Trophoblast cell (in vitro differentiated cells and primary cell): ENCODE measurements at regions not wholly inside any gene's neighbourhood (a gene's known extent, or its start where the extent isn't known, plus 50 kb on each side); places are given as distances from the start of the nearest gene placed in this dataset.

ENCODE experiments used
- DNase-seq, 2 donors: peaks; one replicate each; pipeline ENCODE4 v3.0.0-alpha.2; 2016
- H2AFZ ChIP-seq: 2 replicates; pipeline ENCODE4 v1.6.1; 2013; ENCODE audit warnings: low read length, moderate library complexity, mild to moderate bottlenecking; ENCODE audit not compliant: insufficient read depth, poor library complexity
- H2AK5ac ChIP-seq: 2 replicates; pipeline ENCODE4 v1.6.1; 2013; ENCODE audit warnings: mild to moderate bottlenecking, low read length
- H2BK120ac ChIP-seq: 2 replicates; pipeline ENCODE4 v1.6.1; 2013; ENCODE audit warnings: low read length, mild to moderate bottlenecking, moderate library complexity; ENCODE audit not compliant: insufficient read depth, poor library complexity
- H2BK12ac ChIP-seq: 2 replicates; pipeline ENCODE4 v1.6.1; 2013; ENCODE audit warnings: mild to moderate bottlenecking, low read length, moderate library complexity
- H2BK5ac ChIP-seq: 2 replicates; pipeline ENCODE4 v1.6.1; 2013; ENCODE audit warnings: low read length, low read depth, moderate library complexity, mild to moderate bottlenecking; ENCODE audit not compliant: poor library complexity
- H3K14ac ChIP-seq: 2 replicates; pipeline ENCODE4 v1.6.1; 2013; ENCODE audit warnings: mild to moderate bottlenecking, low read length
- H3K18ac ChIP-seq: 2 replicates; pipeline ENCODE4 v1.6.1; 2013; ENCODE audit warnings: mild to moderate bottlenecking, low read length
- H3K23ac ChIP-seq: 2 replicates; pipeline ENCODE4 v1.6.1; 2013; ENCODE audit warnings: low read length
- H3K27ac ChIP-seq: 2 replicates; pipeline ENCODE4 v1.5.1; 2013; ENCODE audit warnings: low read depth, mild to moderate bottlenecking, inconsistent platforms, low read length, moderate library complexity
- H3K27me3 ChIP-seq: 2 replicates; pipeline ENCODE4 v1.6.1; 2013; ENCODE audit warnings: inconsistent platforms, mild to moderate bottlenecking, low read length, moderate library complexity; ENCODE audit not compliant: insufficient read depth
- H3K36me3 ChIP-seq, 2 experiments: 1 replicate in 1 of 2; 2 replicates in 1 of 2; pipeline ENCODE4 v1.6.1; 2013; ENCODE audit warnings: low read length in 2 of 2, mild to moderate bottlenecking in 2 of 2, moderate library complexity in 1 of 2; ENCODE audit not compliant: insufficient read depth in 2 of 2, control insufficient read depth in 1 of 2
- H3K4ac ChIP-seq: 2 replicates; pipeline ENCODE4 v1.6.1; 2013; ENCODE audit warnings: low read depth, mild to moderate bottlenecking, low read length, moderate library complexity
- H3K4me1 ChIP-seq, 2 experiments: 1 replicate in 1 of 2; 2 replicates in 1 of 2; pipeline ENCODE4 v1.6.1; 2013; ENCODE audit warnings: low read length in 2 of 2, mild to moderate bottlenecking in 2 of 2, moderate library complexity in 1 of 2; ENCODE audit not compliant: insufficient read depth in 2 of 2, control insufficient read depth in 1 of 2
- H3K4me2 ChIP-seq: 2 replicates; pipeline ENCODE4 v1.6.1; 2013; ENCODE audit warnings: inconsistent platforms, mild to moderate bottlenecking, low read length, moderate library complexity
- H3K4me3 ChIP-seq: 2 replicates; pipeline ENCODE4 v1.5.1; 2013; ENCODE audit warnings: mild to moderate bottlenecking, low read depth, low read length, inconsistent platforms
- H3K79me1 ChIP-seq: one replicate; pipeline ENCODE4 v1.6.1; 2013; ENCODE audit warnings: low read length
- H3K79me2 ChIP-seq: 2 replicates; pipeline ENCODE4 v1.6.1; 2013; ENCODE audit warnings: low read length, mild to moderate bottlenecking; ENCODE audit not compliant: control insufficient read depth, insufficient read depth, poor library complexity
- H3K9ac ChIP-seq: 2 replicates; pipeline ENCODE4 v1.6.1; 2013; ENCODE audit warnings: mild to moderate bottlenecking, low read length
- H3K9me3 ChIP-seq: 2 replicates; pipeline ENCODE4 v1.6.1; 2013; ENCODE audit warnings: low read depth, mild to moderate bottlenecking, control low read depth, inconsistent platforms, low read length; ENCODE audit not compliant: insufficient read depth
- H4K12ac ChIP-seq: 2 replicates; pipeline ENCODE4 v1.6.1; 2013; ENCODE audit warnings: low read depth, mild to moderate bottlenecking, low read length, moderate library complexity
- H4K8ac ChIP-seq: 2 replicates; pipeline ENCODE4 v1.6.1; 2013; ENCODE audit warnings: low read depth, mild to moderate bottlenecking, low read length, moderate library complexity
- H4K91ac ChIP-seq: one replicate; pipeline ENCODE4 v1.6.1; 2013; ENCODE audit warnings: low read depth, mild to moderate bottlenecking, low read length, moderate library complexity
- WGBS: extraction: QIAGEN DNeasy Blood & Tissue Kit; methylation state at CpG from one replicate; pipeline ENCODE4 v1.1.7; 2013; ENCODE audit warnings: missing lambda C conversion rate; ENCODE audit not compliant: insufficient read length, insufficient coverage; ENCODE audit errors: extremely low coverage; 5-methylcytosine and 5-hydroxymethylcytosine counted together

DNA sequence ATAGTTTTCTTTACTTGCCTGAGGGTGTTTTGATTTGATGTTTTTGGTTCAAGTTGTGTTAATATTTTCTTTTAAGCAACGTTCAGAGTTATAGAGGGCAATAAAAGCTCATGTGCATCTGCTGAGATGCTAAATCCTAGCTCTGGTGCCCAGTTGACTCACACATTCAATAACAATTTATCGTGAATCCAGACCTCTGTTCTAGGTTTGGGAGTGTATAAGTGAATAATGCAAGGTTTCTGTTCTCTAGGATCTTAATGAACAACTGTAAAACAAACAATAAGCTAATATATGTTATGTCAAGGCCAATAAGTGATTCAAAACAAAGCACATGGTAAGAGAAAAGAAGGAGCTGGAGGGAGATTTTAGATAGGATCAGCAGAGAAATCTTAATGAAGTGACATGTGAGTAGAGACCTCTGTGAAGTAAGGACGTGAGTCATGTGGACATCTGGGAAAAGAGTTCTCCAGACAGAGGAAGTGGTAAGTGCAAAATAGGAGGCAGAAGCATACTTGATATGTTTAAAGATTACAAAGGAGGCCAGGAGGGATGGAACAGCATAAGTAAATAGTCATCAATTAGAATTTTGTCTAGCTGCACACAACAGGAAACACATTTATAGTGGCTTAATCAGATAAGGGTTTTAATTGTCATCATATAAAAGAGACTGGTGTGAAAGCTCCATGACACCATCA lies 278.5 kb upstream of the HTR2A start:
- H2BK12ac ChIP-seq = no peak overlapping the region

DNA sequence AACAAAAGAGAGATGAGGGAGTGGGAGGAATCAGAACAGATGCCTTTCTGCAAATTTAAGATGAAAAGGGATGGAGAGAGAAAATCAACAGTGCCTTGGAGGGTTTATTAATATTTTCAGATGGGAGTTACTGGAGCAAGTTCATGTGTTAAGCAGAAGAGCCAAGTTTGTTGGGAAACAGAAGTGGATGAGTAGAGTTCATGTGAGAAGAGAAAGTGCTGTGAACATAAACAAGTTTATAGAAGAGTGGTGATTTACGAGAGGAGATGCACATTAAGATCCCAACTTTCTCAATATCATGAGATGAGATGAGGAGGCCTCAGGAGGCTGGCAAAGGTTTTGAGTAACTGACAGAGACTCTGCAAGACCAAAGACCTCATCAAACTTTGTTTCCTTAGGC lies 274.1 kb upstream of the HTR2A start:
- H3K4me2 ChIP-seq = no peak overlapping the region
- H3K27ac ChIP-seq = no peak overlapping the region
- H3K18ac ChIP-seq = no peak overlapping the region
- no peak overlapping the region for H4K8ac ChIP-seq
- H3K14ac ChIP-seq = no peak overlapping the region
- no peaks in the 10 kb centered on the region for H3K4me1 ChIP-seq
- H2BK12ac ChIP-seq = no peak overlapping the region
- no peaks in the 10 kb centered on the region for H3K27me3 ChIP-seq
- WGBS = no CpG with 5 or more reads among the region's 1 CpG
- H3K79me1 ChIP-seq = no peaks in the 10 kb centered on the region
- H2BK120ac ChIP-seq = no peak overlapping the region
- H2AFZ ChIP-seq = no peak overlapping the region
- no peak for DNase-seq
- H3K4ac ChIP-seq = no peak overlapping the region
- no peak overlapping the region for H3K9ac ChIP-seq
- no peak overlapping the region for H2AK5ac ChIP-seq
- H3K79me2 ChIP-seq = no peaks in the 10 kb centered on the region
- no peak overlapping the region for H4K12ac ChIP-seq
- H4K91ac ChIP-seq = no peak overlapping the region
- no peaks in the 10 kb centered on the region for H3K9me3 ChIP-seq
- H3K4me3 ChIP-seq = no peak overlapping the region
- no peaks in the 10 kb centered on the region for H3K36me3 ChIP-seq
- no peak overlapping the region for H2BK5ac ChIP-seq
- H3K23ac ChIP-seq = no peak overlapping the region

More for the DNA sequence above, 278.5 kb upstream of the HTR2A start:
- Histone ChIP-seq H3K9ac (no peak overlapping the region), H4K12ac (no peak overlapping the region), H3K9me3 (no peaks in the 10 kb centered on the region), H3K4me3 (no peak overlapping the region), H3K36me3 (no peaks in the 10 kb centered on the region), H3K27me3 (no peaks in the 10 kb centered on the region), H3K18ac (no peak overlapping the region), H3K23ac (no peak overlapping the region), H3K79me1 (no peaks in the 10 kb centered on the region), H2BK5ac (no peak overlapping the region), H3K14ac (no peak overlapping the region), H2AK5ac (no peak overlapping the region), H3K27ac (no peak overlapping the region), H2AFZ (no peak overlapping the region), H2BK120ac (no peak overlapping the region), H3K4me2 (no peak overlapping the region), H3K4ac (no peak overlapping the region), H4K91ac (no peak overlapping the region), H3K4me1 (no peaks in the 10 kb centered on the region), H4K8ac (no peak overlapping the region), H3K79me2 (no peaks in the 10 kb centered on the region)
- no peak for DNase-seq
- WGBS = no CpG with 5 or more reads among the region's 3 CpGs

DNA sequence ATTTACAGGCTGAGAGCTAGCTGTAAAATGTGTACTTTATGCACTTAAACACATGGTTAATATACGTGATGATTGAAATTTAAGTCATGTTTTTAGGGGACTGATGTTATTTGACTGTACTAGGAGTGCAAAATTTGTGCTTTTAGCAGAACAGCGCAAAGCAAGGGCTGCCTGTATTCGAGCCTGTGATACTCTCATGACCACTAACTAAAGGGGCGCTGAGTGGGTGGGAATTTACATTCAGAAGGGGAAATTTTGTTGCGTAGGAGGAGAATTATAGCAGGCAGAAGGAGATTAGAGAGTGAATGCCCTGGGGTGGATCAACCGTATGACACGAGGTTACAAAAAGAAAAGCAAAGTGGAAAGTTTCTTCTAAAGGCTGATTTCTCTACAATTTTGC lies 271.8 kb upstream of the HTR2A start:
- no peaks in the 10 kb centered on the region for H3K9me3 ChIP-seq
- no peak overlapping the region for H3K23ac ChIP-seq
- no peak overlapping the region for H3K4me2 ChIP-seq
- no peak overlapping the region for H2BK120ac ChIP-seq
- H3K27ac ChIP-seq = no peak overlapping the region
- no peak overlapping the region for H4K91ac ChIP-seq
- no CpG with 5 or more reads among the region's 7 CpGs for WGBS
- no peak for DNase-seq
- no peak overlapping the region for H3K4me3 ChIP-seq
- no peaks in the 10 kb centered on the region for H3K27me3 ChIP-seq
- no peaks in the 10 kb centered on the region for H3K79me1 ChIP-seq
- H2AFZ ChIP-seq = no peak overlapping the region
- no peak overlapping the region for H2BK12ac ChIP-seq
- no peak overlapping the region for H2BK5ac ChIP-seq
- H4K8ac ChIP-seq = no peak overlapping the region
- H3K4me1 ChIP-seq = no peaks in the 10 kb centered on the region
- no peak overlapping the region for H3K14ac ChIP-seq
- H3K18ac ChIP-seq = no peak overlapping the region
- H3K79me2 ChIP-seq = no peaks in the 10 kb centered on the region
- H3K9ac ChIP-seq = no peak overlapping the region
- H4K12ac ChIP-seq = no peak overlapping the region
- H3K4ac ChIP-seq = no peak overlapping the region
- H2AK5ac ChIP-seq = no peak overlapping the region
- no peaks in the 10 kb centered on the region for H3K36me3 ChIP-seq

DNA sequence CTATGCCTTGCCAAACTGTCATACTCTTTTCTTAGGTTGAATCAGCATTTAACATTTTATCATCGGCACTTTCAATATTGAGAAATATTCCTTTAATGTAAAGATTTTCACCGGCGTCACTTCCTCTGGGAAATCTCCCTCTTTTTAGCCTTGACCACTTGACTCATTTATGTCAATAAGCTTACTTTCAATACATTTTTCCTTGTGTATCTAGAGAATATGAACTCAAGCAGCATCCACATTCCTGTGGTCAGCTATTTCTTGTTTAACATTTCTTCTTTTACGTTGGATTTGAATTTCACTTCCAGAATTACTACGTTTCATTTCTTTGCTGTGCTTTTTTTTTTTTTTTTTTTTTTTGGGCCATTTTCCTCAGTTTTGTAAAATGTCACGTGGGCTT lies 271.2 kb upstream of the HTR2A start:
- H2BK120ac ChIP-seq = no peak overlapping the region
- no peaks in the 10 kb centered on the region for H3K79me2 ChIP-seq
- H4K8ac ChIP-seq = no peak overlapping the region
- H3K18ac ChIP-seq = no peak overlapping the region
- no peak overlapping the region for H3K4ac ChIP-seq
- no peaks in the 10 kb centered on the region for H3K36me3 ChIP-seq
- H4K91ac ChIP-seq = no peak overlapping the region
- no peak overlapping the region for H4K12ac ChIP-seq
- no peak overlapping the region for H2BK5ac ChIP-seq
- no peak for DNase-seq
- H3K4me2 ChIP-seq = no peak overlapping the region
- WGBS = no CpG with 5 or more reads among the region's 6 CpGs
- H3K4me3 ChIP-seq = no peak overlapping the region
- H3K23ac ChIP-seq = no peak overlapping the region
- H3K4me1 ChIP-seq = no peaks in the 10 kb centered on the region
- H3K27me3 ChIP-seq = no peaks in the 10 kb centered on the region
- no peak overlapping the region for H3K27ac ChIP-seq
- no peak overlapping the region for H2BK12ac ChIP-seq
- H3K9me3 ChIP-seq = no peaks in the 10 kb centered on the region
- H2AFZ ChIP-seq = no peak overlapping the region
- H3K9ac ChIP-seq = no peak overlapping the region
- H3K14ac ChIP-seq = no peak overlapping the region
- no peak overlapping the region for H2AK5ac ChIP-seq
- H3K79me1 ChIP-seq = no peaks in the 10 kb centered on the region
